Omental fat pad (tissue), 3 donors: ENCODE measurements at regions not wholly inside any gene's neighbourhood (a gene's known extent, or its start where the extent isn't known, plus 50 kb on each side); places are given as distances from the start of the nearest gene placed in this dataset.

Experiments used
- ATAC-seq: fragments of 150-250 bp; one replicate; pipeline ENCODE4 v1.9.1; 2016; ENCODE audit warnings: mild to moderate bottlenecking, moderate library complexity; ENCODE audit not compliant: low FRiP score
- DNase-seq: peaks from one replicate; pipeline ENCODE4 v3.0.0-alpha.2; 2019; ENCODE audit warnings: low spot score
- TF ChIP-seq, protein P1 (sequence below), 3 donors: fragments of 450-650 bp; IDR thresholded peaks; one replicate each; pipeline ENCODE4 v1.5.1; 2016 to 2017; ENCODE audit warnings: antibody characterized with exemption in 3 of 3, mild to moderate bottlenecking in 3 of 3, moderate library complexity in 2 of 3

DNA sequence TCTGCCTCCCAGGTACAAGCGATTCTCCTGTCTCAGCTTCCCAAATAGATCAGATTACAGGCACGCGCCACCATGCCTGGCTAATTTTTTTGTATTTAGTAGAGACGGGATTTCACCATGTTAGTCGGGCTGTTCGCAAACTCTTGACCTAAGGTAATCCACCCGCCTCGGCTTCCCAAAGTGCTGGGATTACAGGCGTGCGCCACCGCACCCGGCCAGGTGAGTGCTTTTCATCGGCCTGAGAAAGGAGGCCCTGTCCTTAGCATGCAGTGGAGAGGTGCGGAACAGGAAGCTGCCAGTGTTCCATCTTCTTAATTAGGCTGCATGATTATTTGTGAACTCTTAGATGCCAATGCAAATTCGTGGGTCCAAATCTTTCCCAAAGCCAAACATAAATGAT is 125.7 kb upstream of the THSD7B start:
- ATAC-seq (no peak), DNase-seq (no peak)
- TF ChIP-seq, protein P1, sequence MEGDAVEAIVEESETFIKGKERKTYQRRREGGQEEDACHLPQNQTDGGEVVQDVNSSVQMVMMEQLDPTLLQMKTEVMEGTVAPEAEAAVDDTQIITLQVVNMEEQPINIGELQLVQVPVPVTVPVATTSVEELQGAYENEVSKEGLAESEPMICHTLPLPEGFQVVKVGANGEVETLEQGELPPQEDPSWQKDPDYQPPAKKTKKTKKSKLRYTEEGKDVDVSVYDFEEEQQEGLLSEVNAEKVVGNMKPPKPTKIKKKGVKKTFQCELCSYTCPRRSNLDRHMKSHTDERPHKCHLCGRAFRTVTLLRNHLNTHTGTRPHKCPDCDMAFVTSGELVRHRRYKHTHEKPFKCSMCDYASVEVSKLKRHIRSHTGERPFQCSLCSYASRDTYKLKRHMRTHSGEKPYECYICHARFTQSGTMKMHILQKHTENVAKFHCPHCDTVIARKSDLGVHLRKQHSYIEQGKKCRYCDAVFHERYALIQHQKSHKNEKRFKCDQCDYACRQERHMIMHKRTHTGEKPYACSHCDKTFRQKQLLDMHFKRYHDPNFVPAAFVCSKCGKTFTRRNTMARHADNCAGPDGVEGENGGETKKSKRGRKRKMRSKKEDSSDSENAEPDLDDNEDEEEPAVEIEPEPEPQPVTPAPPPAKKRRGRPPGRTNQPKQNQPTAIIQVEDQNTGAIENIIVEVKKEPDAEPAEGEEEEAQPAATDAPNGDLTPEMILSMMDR (IDR thresholded peaks at IDR 0.05) = no peak

DNA sequence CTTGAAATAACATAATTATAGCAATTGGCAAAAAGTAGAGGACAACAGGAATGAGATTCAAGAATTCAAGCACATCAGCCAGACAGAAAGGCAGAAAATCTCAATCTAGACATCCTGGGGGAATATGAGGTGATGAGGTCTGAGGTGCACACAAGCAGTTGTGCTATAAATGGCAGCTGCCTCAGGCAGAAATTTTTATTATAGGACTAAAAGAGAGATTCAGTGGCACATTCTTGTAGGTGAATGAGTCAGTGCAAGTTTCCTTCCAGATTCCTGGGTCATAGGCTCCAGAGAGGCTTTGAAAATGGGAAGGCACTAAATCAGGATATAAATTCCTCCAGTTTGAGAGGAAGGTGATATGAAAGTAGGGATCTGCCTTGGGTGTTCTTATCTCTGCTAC is 127.2 kb upstream of the THSD7B start:
- no peak for DNase-seq
- TF ChIP-seq, protein P1 (IDR thresholded peaks at IDR 0.05) = no peak
- ATAC-seq = no peak

DNA sequence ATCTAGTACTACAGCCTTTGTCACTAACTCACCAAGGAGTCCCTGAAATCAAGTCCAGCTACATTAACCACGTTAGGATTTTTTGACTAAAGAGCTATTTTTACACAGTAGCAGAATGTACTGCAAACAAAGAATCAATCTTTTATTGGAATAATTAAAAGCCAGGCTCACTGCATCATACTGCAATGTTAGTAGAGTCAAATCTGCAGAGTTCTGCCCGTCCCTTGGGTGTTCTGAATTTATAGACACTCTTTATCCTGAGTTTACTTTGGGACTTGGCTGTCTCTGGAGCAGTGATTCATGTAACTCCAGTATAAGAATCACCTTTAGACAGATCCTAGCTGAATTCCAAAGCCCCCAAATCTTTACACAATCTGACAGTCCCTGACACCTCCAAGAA is 127.9 kb upstream of the THSD7B start:
- ATAC-seq (no peak), DNase-seq (no peak)
- TF ChIP-seq, protein P1 (IDR thresholded peaks at IDR 0.05) = no peak

DNA sequence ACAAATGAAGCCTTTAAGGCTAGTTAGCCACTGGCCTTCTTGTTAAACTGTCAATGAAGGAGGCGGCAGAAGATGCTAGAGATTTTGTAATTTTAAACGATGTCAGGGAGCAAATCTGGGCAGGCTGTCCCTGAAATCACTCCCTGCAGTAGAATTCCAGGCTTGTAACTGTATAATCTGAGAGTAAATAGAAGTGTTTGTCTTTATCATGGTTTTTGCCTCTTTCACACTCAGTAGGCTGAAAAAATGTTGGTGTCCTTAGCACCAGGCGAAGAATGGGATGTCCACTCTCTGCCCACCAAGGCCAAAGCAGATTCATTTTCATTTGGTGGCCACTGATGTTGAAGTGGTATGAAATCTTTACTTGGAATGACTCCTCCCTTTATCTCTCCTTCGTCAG is 136.9 kb upstream of the THSD7B start:
- TF ChIP-seq, protein P1 (IDR thresholded peaks at IDR 0.05) = no peak
- no peak for DNase-seq
- ATAC-seq = no peak

DNA sequence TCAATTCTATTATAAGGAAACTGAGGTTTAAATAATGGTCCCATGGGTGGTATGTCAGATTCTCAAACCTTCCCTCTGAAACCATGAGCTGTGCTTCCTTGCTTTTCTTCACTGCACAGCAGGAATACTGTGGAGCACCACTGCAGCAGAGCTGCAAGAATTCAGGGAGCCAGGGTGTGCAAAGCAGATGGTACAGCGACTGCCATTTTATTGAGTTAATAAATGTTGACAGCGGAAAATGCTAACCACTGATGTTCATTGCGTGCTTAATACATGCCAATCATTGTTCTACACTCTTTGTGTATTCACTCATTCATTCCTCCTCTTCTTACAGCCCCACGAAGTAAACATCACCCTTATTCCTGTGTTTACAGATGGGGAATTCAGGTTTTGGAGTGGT is 152.2 kb upstream of the THSD7B start:
- TF ChIP-seq, protein P1 (IDR thresholded peaks at IDR 0.05) = no peak
- ATAC-seq (no peak), DNase-seq (no peak)

DNA sequence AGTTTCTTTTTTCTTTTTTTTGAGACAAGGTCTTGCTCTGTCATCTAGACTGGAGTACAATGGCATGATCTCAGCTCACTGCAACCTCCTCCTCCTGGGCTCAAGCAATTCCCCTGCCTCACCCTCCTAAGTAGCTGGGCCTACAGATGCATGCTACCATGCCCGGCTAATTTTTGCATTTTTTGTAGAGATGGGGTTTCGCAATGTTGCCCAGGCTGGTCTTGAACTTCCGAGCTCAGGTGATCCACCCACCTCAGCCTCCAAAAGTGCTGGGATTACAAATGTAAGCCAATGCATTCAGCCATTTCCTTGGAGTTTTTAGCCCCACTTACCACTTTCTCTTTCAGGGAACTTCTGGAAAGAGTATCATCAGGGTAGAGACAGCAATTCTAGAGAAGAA is 153.3 kb upstream of the THSD7B start:
- DNase-seq (no peak), ATAC-seq (no peak)
- TF ChIP-seq, protein P1 (IDR thresholded peaks at IDR 0.05) = no peak

DNA sequence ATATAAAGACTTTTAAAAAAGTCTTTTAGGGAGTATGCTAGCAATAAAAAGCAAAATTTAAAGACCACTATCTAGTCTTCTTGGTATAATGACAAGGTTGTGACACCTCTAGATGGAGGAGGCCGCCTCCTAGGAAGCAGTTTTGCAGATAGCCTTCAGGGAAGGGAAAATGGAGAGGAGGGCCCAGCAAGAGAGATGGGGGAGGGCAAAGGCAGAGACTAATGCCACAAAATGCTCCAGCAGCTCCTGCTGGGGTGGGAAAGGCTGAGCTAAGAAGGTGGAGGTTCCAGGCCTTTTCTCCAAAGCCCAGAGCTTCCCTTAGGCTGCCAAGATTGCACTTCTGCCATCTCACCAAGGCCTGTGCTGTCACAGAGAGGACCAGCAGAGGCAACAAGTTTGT is 153.9 kb upstream of the THSD7B start:
- ATAC-seq = no peak

More for the DNA sequence above, 153.9 kb upstream of the THSD7B start:
- TF ChIP-seq, protein P1 (IDR thresholded peaks at IDR 0.05) = no peak
- no peak for DNase-seq
